Type B pancreatic cell (in vitro differentiated cells): ENCODE measurements at regions not wholly inside any gene's neighbourhood (a gene's known extent, or its start where the extent isn't known, plus 50 kb on each side); places are given as distances from the start of the nearest gene placed in this dataset.

Experiments
- DNase-seq: peaks from one replicate; pipeline ENCODE4 v3.0.0; 2021; ENCODE audit warnings: mixed read lengths; ENCODE audit not compliant: unreplicated experiment; ENCODE audit errors: extremely low spot score
- H3K27ac Mint-ChIP-seq: 2 replicates; pipeline ENCODE4 v1.8.0; 2021; ENCODE audit warnings: mild to moderate bottlenecking, mixed read lengths
- H3K27me3 Mint-ChIP-seq: 2 replicates; pipeline ENCODE4 v1.8.0; 2021; ENCODE audit warnings: mixed read lengths
- H3K36me3 Mint-ChIP-seq: 2 replicates; pipeline ENCODE4 v1.8.0; 2021; ENCODE audit warnings: mixed read lengths
- H3K4me1 Mint-ChIP-seq: one replicate; pipeline ENCODE4 v1.8.0; 2021; ENCODE audit warnings: mixed read lengths; ENCODE audit not compliant: unreplicated experiment
- H3K4me3 Mint-ChIP-seq: 2 replicates; pipeline ENCODE4 v1.8.0; 2021; ENCODE audit warnings: mild to moderate bottlenecking, mixed read lengths
- H3K9me3 Mint-ChIP-seq: 2 replicates; pipeline ENCODE4 v1.8.0; 2021; ENCODE audit warnings: mixed read lengths
- TF ChIP-seq, protein P1 (sequence below): fragments of 200-600 bp; sonication (generic); conservative IDR thresholded peaks from 2 replicates; pipeline ENCODE4 v1.5.0; 2021; ENCODE audit warnings: antibody characterized with exemption, mild to moderate bottlenecking

- Mint-ChIP-seq H3K4me3 (no peak overlapping the region), H3K36me3 (no peaks in the 10 kb centered on the region), H3K4me1 (no peaks in the 10 kb centered on the region), H3K27me3 (no peaks in the 10 kb centered on the region), H3K27ac (no peak overlapping the region), H3K9me3 (no peaks in the 10 kb centered on the region)
- no peak for DNase-seq
- TF ChIP-seq, protein P1, sequence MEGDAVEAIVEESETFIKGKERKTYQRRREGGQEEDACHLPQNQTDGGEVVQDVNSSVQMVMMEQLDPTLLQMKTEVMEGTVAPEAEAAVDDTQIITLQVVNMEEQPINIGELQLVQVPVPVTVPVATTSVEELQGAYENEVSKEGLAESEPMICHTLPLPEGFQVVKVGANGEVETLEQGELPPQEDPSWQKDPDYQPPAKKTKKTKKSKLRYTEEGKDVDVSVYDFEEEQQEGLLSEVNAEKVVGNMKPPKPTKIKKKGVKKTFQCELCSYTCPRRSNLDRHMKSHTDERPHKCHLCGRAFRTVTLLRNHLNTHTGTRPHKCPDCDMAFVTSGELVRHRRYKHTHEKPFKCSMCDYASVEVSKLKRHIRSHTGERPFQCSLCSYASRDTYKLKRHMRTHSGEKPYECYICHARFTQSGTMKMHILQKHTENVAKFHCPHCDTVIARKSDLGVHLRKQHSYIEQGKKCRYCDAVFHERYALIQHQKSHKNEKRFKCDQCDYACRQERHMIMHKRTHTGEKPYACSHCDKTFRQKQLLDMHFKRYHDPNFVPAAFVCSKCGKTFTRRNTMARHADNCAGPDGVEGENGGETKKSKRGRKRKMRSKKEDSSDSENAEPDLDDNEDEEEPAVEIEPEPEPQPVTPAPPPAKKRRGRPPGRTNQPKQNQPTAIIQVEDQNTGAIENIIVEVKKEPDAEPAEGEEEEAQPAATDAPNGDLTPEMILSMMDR: no peak
Observed at GRCh38 chr5:40098313-40098712, 581.4 kb upstream of the PTGER4 start.

GRCh38 chr5:40093550-40093949 lies 586.2 kb upstream of the PTGER4 start:
- no peaks in the 10 kb centered on the region for H3K4me1 Mint-ChIP-seq
- no peak overlapping the region for H3K27ac Mint-ChIP-seq
- DNase-seq: no peak
- no peaks in the 10 kb centered on the region for H3K27me3 Mint-ChIP-seq
- no peaks in the 10 kb centered on the region for H3K9me3 Mint-ChIP-seq
- no peak overlapping the region for H3K4me3 Mint-ChIP-seq
- TF ChIP-seq, protein P1: no peak
- H3K36me3 Mint-ChIP-seq: no peaks in the 10 kb centered on the region

- no peaks in the 10 kb centered on the region for H3K27me3 Mint-ChIP-seq
- no peaks in the 10 kb centered on the region for H3K36me3 Mint-ChIP-seq
- no peak overlapping the region for H3K4me3 Mint-ChIP-seq
- no peaks in the 10 kb centered on the region for H3K4me1 Mint-ChIP-seq
- no peak overlapping the region for H3K27ac Mint-ChIP-seq
- TF ChIP-seq, protein P1: no peak
- no peak for DNase-seq
- H3K9me3 Mint-ChIP-seq: no peaks in the 10 kb centered on the region
Observed at GRCh38 chr5:40089269-40089668, 590.4 kb upstream of the PTGER4 start.

- H3K9me3 Mint-ChIP-seq: no peaks in the 10 kb centered on the region
Observed at GRCh38 chr5:40084614-40085013, 595.1 kb upstream of the PTGER4 start.

DNA sequence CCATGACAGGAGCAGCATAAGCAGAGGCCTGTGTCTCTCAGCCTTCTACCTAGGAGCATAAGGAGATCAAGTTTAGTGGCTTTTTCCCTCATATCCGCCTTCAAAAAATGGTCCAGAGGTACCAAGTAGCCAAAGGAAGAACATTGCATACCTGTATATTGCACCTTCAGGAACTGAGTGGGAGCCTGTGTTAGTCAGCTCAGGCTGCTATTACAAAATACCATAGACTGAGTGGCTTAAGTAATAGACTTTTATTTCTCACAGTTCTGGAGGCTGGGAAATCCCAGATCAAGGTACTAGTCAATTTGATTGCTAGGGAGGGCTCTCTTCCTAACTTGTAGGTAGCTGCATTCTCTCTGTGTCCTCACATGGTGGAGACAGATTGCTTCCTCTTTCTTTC lies 597.4 kb upstream of the PTGER4 start:
- TF ChIP-seq, protein P1: no peak
- Mint-ChIP-seq H3K36me3 (no peaks in the 10 kb centered on the region), H3K27me3 (no peaks in the 10 kb centered on the region), H3K27ac (no peak overlapping the region), H3K9me3 (no peaks in the 10 kb centered on the region), H3K4me1 (no peaks in the 10 kb centered on the region), H3K4me3 (no peak overlapping the region)
- no peak for DNase-seq

More at GRCh38 chr5:40084614-40085013, 595.1 kb upstream of the PTGER4 start:
- TF ChIP-seq, protein P1: no peak
- H3K4me3 Mint-ChIP-seq: no peak overlapping the region
- no peaks in the 10 kb centered on the region for H3K4me1 Mint-ChIP-seq
- H3K27me3 Mint-ChIP-seq: no peaks in the 10 kb centered on the region
- no peak for DNase-seq
- H3K27ac Mint-ChIP-seq: no peak overlapping the region
- no peaks in the 10 kb centered on the region for H3K36me3 Mint-ChIP-seq

DNA sequence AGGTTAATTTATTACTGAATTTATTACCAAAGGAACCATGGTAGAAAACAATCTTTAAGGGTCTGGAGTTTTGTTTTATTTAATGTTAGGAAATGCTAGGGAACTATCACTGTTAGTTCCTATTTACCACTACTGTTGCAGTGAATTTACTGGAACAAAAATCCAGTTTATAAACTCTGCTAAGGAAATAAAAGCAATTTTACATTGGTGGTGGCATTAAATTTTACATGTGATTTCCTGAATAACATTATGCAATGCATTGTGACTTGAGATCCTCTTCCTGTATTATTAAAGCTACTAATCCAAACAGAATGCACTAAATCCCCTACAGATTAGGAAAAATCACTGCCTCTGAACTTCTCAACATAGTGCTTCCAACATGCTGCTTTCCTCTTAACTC lies 599.5 kb upstream of the PTGER4 start:
- no peaks in the 10 kb centered on the region for H3K27me3 Mint-ChIP-seq
- no peak overlapping the region for H3K27ac Mint-ChIP-seq

More for the DNA sequence above, 599.5 kb upstream of the PTGER4 start:
- no peaks in the 10 kb centered on the region for H3K9me3 Mint-ChIP-seq
- TF ChIP-seq, protein P1: no peak
- no peak overlapping the region for H3K4me3 Mint-ChIP-seq
- no peaks in the 10 kb centered on the region for H3K36me3 Mint-ChIP-seq
- DNase-seq: no peak
- H3K4me1 Mint-ChIP-seq: no peaks in the 10 kb centered on the region
